Left colon (tissue), 2 donors: ENCODE measurements at regions not wholly inside any gene's neighbourhood (a gene's known extent, or its start where the extent isn't known, plus 50 kb on each side); places are given as distances from the start of the nearest gene placed in this dataset.
"Not testable (repeated sequence)": the region's sequence is repeated elsewhere in the genome, so short reads cannot be mapped to it uniquely, and the experiment has no call there.

Experiments
- ATAC-seq: fragments of 200-7000 bp; cut with Tn5 transposase; one replicate; pipeline ENCODE4 v1.9.1; 2020; ENCODE audit warnings: mild to moderate bottlenecking, moderate library complexity
- DNase-seq, 2 donors: peaks; one replicate each; pipeline ENCODE4 v3.0.0-alpha.2; 2020
- intact Hi-C, 2 donors: fragments of 100-400 bp; cut with DNase I in 1 of 2; cut with micrococcal nuclease in 1 of 2; formaldehyde crosslinking; loops; one replicate each; pipeline versions ENCODE4 v1.11.2 to v1.14.0; 2022; cut with DNase I, micrococcal nuclease
- donor health status: DM: no; HTN: no; CAD: no.
- donor health status: DM: yes; HTN: yes; CAD: no.

GRCh38 chr15:47876986-47877385 is 159.7 kb downstream of the SEMA6D start:
- DNase-seq (no peak), ATAC-seq (no peak)
- intact Hi-C loops = no loop called here

- intact Hi-C loops = no loop called here
- ATAC-seq = no peak
- no peak for DNase-seq
Measured at GRCh38 chr15:47877836-47878235, 160.5 kb downstream of the SEMA6D start.

- DNase-seq (no peak), ATAC-seq (no peak)
- intact Hi-C loops = no loop called here
Measured at GRCh38 chr15:47885920-47886319, 168.6 kb downstream of the SEMA6D start.

- no peak for ATAC-seq
- intact Hi-C loops = no loop called here
- no peak for DNase-seq
Measured at GRCh38 chr15:47887241-47887800, 170.0 kb downstream of the SEMA6D start.

- ATAC-seq (no peak), DNase-seq (no peak)
- intact Hi-C loops = no loop called here
Measured at GRCh38 chr15:47888385-47889100, 171.2 kb downstream of the SEMA6D start.

- DNase-seq (no peak), ATAC-seq (no peak)
- intact Hi-C loops = no loop called here
Measured at GRCh38 chr15:47890397-47891150, 173.3 kb downstream of the SEMA6D start.

GRCh38 chr15:47897525-47897924 is 180.2 kb downstream of the SEMA6D start:
- intact Hi-C loops = no loop called here
- ATAC-seq = no peak
- no peak for DNase-seq

- intact Hi-C loops = no loop called here
- DNase-seq (no peak), ATAC-seq (no peak)
Measured at GRCh38 chr15:47900751-47901150, 183.4 kb downstream of the SEMA6D start.

GRCh38 chr15:47903368-47903767 is 186.1 kb downstream of the SEMA6D start:
- DNase-seq (no peak), ATAC-seq (no peak)
- intact Hi-C loops = no loop called here

GRCh38 chr15:47908486-47908885 is 191.2 kb downstream of the SEMA6D start:
- ATAC-seq = no peak
- intact Hi-C loops = no loop called here

GRCh38 chr15:47908950-47909670 is 191.8 kb downstream of the SEMA6D start:
- intact Hi-C loops = no loop called here
- DNase-seq (no peak), ATAC-seq (peak; percentile 60)

More at GRCh38 chr15:47908486-47908885, 191.2 kb downstream of the SEMA6D start:
- DNase-seq = no peak

- intact Hi-C loops, DNase-seq, ATAC-seq: not testable (repeated sequence)
Measured at GRCh38 chr15:47912910-47913309, 195.6 kb downstream of the SEMA6D start.

GRCh38 chr15:47917881-47918280 is 200.6 kb downstream of the SEMA6D start:
- intact Hi-C loops = no loop called here
- ATAC-seq (no peak), DNase-seq (no peak)

GRCh38 chr15:47918877-47919276 is 201.6 kb downstream of the SEMA6D start:
- DNase-seq (no peak), ATAC-seq (no peak)
- intact Hi-C loops = no loop called here

GRCh38 chr15:47924381-47924780 is 196.4 kb upstream of the SLC24A5 start:
- intact Hi-C loops = no loop called here
- DNase-seq (no peak), ATAC-seq (no peak)

GRCh38 chr15:47929138-47929803 is 191.5 kb upstream of the SLC24A5 start:
- ATAC-seq (no peak), DNase-seq (no peak)
- intact Hi-C loops = no loop called here

GRCh38 chr15:47932261-47932660 is 188.5 kb upstream of the SLC24A5 start:
- intact Hi-C loops = no loop called here

GRCh38 chr15:47932951-47933641 is 187.7 kb upstream of the SLC24A5 start:
- intact Hi-C loops = no loop called here
- no peak for ATAC-seq
- no peak for DNase-seq

More at GRCh38 chr15:47932261-47932660, 188.5 kb upstream of the SLC24A5 start:
- ATAC-seq (no peak), DNase-seq (no peak)
